ENCODE measurements at regions not wholly inside any gene's neighbourhood (a gene's known extent, or its start where the extent isn't known, plus 50 kb on each side); places are given as distances from the start of the nearest gene placed in this dataset.

GRCh38 chr5:77569409-77569808 is 69.1 kb downstream of the OTP start:
- peak; percentile 6 for DNase-seq (ENCODE audit: low read depth)

DNA sequence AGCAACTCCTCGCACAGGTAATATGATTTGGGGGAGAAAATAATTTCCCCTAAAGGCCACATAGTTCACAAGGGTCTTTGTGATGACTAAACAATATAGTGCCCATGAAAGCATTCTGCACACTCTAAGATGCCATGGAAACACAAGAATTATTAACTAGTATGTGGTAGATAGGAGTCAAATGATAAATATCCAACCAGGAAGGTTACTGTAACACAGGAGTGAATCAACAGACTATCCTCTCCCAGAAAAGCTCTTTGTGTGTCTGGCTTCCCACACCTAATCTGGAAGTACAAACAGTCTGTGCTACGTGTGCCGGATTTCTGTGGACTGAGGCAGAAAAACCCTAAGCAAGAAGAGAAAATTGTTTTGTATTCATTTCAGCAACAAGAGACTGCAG is 70.0 kb downstream of the OTP start:
- no peak for DNase-seq (ENCODE audit: low read depth)

DNA sequence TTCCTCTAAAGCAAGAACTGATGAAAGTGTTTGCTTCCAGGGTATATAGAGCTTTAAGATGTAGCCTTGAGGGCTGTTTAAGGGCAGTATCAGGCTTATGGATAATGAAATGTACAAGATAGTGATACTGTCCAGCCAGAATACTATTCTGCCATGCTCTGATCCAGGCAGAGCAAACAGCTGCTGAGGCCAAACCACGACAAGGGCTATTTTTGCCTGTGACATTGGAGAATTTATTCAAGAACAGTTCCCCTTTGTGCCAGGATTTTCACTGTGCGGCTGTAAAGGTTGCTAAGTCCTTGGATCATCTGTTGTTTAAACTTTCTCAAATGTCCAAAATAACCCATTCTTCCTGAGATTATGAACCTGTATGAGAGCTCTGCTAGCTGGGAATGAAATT is 70.4 kb downstream of the OTP start:
- no peak for DNase-seq (ENCODE audit: low read depth)

GRCh38 chr5:77563475-77563874 is 71.4 kb upstream of the WDR41 start:
- no peak for DNase-seq (ENCODE audit: low read depth)

DNA sequence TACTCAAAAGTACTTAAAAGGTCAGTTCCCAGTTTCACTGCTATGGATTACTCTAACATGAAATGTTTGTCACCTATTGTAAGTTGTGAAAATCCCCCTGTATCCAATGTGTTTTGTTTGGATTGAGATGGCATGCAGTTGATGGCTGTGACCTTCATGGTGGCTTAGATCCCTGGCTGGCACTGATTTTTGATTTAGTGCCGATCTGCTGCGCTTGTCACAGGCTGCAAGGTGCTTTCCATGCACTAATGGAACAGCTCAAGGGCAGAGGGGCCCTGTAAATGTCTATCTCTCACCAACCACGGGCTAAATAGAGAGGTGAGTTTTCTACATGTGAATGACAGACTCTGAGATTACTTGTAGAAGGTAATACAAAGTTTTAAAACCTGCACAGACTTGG is 69.8 kb upstream of the WDR41 start:
- no peak for DNase-seq (ENCODE audit: low read depth)

GRCh38 chr5:77560677-77561263 is 68.7 kb upstream of the WDR41 start:
- peak; percentile 40 for DNase-seq (ENCODE audit: low read depth)

DNA sequence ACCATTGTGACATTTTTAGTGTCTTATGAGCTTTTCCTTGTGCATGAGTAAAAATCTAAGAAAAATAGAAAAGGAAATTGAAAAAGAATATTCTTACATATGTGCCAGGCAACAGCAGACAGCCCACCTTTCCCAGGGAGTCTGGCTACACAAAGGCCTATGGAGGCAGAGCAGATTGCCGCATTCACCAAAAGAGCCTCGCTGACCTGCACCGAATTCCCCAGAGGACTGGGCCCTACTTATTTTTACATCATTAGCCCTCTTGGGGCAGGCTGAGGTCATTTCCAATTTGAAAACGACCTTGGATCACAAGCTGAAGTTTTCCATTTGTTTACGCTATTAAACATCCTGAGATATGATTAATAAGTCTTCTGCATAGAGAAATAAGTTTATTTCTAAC is 66.2 kb upstream of the WDR41 start:
- no peak for DNase-seq (ENCODE audit: low read depth)

DNA sequence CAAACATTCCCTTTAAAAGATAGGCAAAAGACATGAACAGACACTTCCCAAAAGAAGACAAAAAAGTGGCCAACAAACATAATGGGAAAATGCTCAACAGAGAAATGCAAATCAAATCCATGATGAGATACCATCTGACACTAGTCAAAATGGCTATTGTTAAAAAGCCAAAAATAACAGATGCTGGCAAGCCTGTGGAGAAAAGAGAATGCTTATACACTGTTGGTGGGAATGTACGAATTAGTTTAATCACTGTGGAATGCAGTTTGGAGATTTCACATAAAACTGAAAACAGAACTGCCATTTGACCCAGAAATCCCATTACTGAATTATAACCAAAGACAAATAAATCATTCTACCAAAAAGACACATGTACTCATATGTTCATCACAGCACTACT is 58.3 kb upstream of the WDR41 start:
- peak; percentile 20 for DNase-seq (ENCODE audit: low read depth)

DNA sequence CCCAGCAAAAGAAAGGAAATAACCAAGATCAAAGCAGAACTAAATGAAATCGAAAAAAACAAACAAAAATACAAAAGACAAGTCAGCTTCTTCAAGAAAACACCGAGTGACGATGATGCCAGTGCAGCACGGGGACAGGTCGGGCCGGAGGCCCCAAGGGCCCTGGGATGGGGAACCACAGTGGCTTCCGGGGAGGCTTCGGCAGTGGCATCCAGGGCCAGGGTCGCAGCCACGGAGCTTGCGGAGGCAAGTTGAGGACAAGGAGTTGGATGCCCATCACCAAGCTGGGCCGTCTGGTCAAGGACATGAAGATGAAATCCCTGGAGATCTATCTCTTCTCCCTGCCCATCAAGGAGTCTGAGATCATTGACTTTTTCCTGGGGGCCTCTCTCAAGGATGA is 53.2 kb upstream of the WDR41 start:
- DNase-seq (ENCODE audit: low read depth), result no peak
